Upper lobe of right lung (tissue), 1 donor: ENCODE measurements at regions not wholly inside any gene's neighbourhood (a gene's known extent, or its start where the extent isn't known, plus 50 kb on each side); places are given as distances from the start of the nearest gene placed in this dataset.

Experiments
- ATAC-seq: fragments of 200-7000 bp; cut with Tn5 transposase; one replicate; pipeline ENCODE4 v1.9.1; 2020; ENCODE audit warnings: mild to moderate bottlenecking, moderate library complexity
- DNase-seq: peaks from one replicate; pipeline ENCODE4 v3.0.0-alpha.2; 2020
- H3K27ac ChIP-seq: fragments of 200-600 bp; one replicate; pipeline ENCODE4 v1.8.0; 2022
- H3K27me3 ChIP-seq: fragments of 200-600 bp; one replicate; pipeline ENCODE4 v1.8.0; 2022; ENCODE audit warnings: mild to moderate bottlenecking
- H3K36me3 ChIP-seq: fragments of 200-600 bp; one replicate; pipeline ENCODE4 v1.8.0; 2022
- H3K4me1 ChIP-seq: fragments of 200-600 bp; one replicate; pipeline ENCODE4 v1.8.0; 2022
- H3K4me3 ChIP-seq: fragments of 200-600 bp; one replicate; pipeline ENCODE4 v1.8.0; 2022; ENCODE audit warnings: mild to moderate bottlenecking
- H3K9me3 ChIP-seq: fragments of 200-600 bp; one replicate; pipeline ENCODE4 v1.8.0; 2022
- intact Hi-C: fragments of 100-400 bp; cut with DNase I; formaldehyde crosslinking; loops from one replicate; pipeline ENCODE4 v1.11.0; 2022
- TF ChIP-seq, protein P1 (sequence below): fragments of 200-600 bp; IDR thresholded peaks from one replicate; pipeline ENCODE4 v1.8.0; 2022; ENCODE audit warnings: antibody characterized with exemption
- donor health status: DM: no; HTN: yes; CAD: no; lungs with severe emphysema.

DNA sequence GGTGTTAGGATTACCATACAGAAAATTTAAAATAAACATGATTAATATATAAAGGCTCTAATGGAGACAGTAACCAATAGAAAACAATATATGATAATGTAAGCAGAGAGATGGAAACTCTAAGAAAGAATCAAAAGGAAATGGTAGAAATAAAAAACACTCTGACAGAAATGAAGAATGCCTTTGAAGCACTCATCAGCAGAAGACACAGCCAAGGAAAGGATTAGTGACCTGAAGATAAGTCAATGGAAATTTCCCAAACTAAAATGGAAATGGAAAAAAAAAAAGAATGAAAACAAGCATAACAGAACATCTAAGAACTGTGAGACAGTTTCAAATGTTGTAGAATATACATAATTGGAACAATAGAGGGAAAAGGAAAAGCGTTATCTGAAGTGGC is 302.6 kb downstream of the DRD1 start:
- Histone ChIP-seq H3K4me1 (no peaks in the 10 kb centered on the region), H3K36me3 (no peaks in the 10 kb centered on the region), H3K27me3 (no peaks in the 10 kb centered on the region), H3K9me3 (peaks cover 12% of the 10 kb centered on the region), H3K4me3 (no peak overlapping the region), H3K27ac (no peak overlapping the region)
- intact Hi-C loops: no loop called here
- no peak for ATAC-seq
- TF ChIP-seq, protein P1, sequence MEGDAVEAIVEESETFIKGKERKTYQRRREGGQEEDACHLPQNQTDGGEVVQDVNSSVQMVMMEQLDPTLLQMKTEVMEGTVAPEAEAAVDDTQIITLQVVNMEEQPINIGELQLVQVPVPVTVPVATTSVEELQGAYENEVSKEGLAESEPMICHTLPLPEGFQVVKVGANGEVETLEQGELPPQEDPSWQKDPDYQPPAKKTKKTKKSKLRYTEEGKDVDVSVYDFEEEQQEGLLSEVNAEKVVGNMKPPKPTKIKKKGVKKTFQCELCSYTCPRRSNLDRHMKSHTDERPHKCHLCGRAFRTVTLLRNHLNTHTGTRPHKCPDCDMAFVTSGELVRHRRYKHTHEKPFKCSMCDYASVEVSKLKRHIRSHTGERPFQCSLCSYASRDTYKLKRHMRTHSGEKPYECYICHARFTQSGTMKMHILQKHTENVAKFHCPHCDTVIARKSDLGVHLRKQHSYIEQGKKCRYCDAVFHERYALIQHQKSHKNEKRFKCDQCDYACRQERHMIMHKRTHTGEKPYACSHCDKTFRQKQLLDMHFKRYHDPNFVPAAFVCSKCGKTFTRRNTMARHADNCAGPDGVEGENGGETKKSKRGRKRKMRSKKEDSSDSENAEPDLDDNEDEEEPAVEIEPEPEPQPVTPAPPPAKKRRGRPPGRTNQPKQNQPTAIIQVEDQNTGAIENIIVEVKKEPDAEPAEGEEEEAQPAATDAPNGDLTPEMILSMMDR: no peak
- DNase-seq: no peak

DNA sequence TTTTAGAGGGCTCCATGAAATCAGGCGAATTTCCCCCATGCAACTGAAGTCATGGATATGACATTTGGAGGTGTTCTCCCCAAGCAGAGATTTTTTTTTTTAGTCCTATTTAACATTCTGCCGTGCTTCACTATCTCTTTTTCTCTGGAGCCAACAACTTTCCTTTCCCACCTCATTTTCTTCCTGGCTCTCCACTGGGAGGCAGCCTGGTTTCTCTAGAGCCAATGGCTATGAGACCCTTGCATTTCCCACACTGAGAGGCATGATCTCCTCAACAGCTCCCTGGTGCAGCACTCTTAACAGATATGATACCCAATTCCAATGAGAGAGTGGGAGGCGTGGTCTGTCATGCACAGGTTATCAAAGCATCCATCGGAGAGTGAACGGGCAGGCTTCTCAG is 310.8 kb downstream of the DRD1 start:
- no peaks in the 10 kb centered on the region for H3K9me3 ChIP-seq
- TF ChIP-seq, protein P1: no peak
- no peaks in the 10 kb centered on the region for H3K27me3 ChIP-seq
- H3K4me3 ChIP-seq: no peak overlapping the region
- intact Hi-C loops: no loop called here
- ATAC-seq (no peak), DNase-seq (no peak)
- no peak overlapping the region for H3K27ac ChIP-seq
- no peaks in the 10 kb centered on the region for H3K36me3 ChIP-seq
- H3K4me1 ChIP-seq: no peaks in the 10 kb centered on the region

DNA sequence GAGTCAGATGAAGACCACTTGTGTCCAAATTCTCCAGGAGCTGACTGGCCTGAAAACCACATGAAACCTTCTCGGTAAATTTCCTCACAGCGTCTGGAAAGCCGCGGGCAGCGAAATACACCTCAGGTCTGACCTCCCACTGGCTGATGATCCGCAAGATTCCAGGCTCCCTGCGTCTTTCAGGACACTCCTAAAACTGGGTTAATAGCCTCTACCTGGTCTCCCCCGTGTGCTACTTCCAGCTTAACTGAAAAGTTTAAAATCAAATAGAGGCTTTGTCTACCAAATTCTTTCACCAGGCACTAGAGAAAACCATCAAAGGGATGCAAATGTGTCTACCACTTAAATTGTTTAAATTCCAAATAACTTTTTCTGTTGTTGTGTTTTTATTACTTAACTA is 312.6 kb downstream of the DRD1 start:
- Histone ChIP-seq H3K4me3 (no peak overlapping the region), H3K4me1 (no peaks in the 10 kb centered on the region), H3K27ac (no peak overlapping the region), H3K36me3 (no peaks in the 10 kb centered on the region), H3K9me3 (no peaks in the 10 kb centered on the region), H3K27me3 (no peaks in the 10 kb centered on the region)
- intact Hi-C loops: no loop called here
- no peak for ATAC-seq
- DNase-seq: no peak
- TF ChIP-seq, protein P1: no peak

DNA sequence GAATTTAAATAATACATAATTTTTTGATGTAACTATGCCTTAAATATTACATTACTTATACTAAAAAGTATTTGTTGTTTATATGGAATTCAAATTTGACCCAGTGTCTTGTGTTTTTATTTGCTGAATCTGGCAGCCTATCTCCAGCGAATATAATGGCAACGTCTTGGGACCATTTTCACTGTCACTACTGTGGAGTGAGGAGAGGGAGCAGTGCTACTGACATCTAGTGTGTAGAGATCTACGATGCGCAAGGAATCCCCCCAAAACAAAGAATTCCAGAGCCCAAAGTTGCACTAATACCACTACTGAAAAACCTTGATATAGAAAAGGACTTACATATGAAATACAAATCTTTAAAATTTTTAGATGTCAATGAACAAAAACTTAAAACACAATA is 314.4 kb downstream of the DRD1 start:
- Histone ChIP-seq H3K4me1 (no peaks in the 10 kb centered on the region), H3K36me3 (no peaks in the 10 kb centered on the region), H3K9me3 (no peaks in the 10 kb centered on the region), H3K4me3 (no peak overlapping the region), H3K27me3 (no peaks in the 10 kb centered on the region), H3K27ac (no peak overlapping the region)
- no peak for DNase-seq
- intact Hi-C loops: no loop called here
- TF ChIP-seq, protein P1: no peak
- no peak for ATAC-seq

DNA sequence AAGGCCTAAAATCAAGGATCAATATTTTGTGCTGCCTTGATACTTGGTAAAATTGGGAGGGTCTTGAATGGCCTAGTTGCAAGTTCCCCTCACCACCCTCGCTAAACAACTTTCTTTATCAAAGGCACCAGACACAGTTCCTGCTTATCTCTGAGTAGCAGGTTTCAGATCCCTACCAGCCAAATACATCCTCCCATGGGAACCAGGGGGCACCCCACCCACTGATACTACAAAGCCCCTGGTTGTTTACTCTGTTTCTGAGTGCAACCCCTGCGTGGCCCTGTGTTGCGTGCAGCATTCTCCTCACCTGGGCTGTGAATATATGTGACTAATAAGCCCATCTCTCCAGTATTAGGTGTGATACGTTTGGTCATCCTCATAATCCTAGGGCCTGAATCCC is 314.9 kb downstream of the DRD1 start:
- Histone ChIP-seq H3K36me3 (no peaks in the 10 kb centered on the region), H3K9me3 (no peaks in the 10 kb centered on the region), H3K27me3 (no peaks in the 10 kb centered on the region), H3K4me1 (no peaks in the 10 kb centered on the region), H3K4me3 (no peak overlapping the region), H3K27ac (no peak overlapping the region)
- TF ChIP-seq, protein P1: no peak
- no peak for DNase-seq
- no peak for ATAC-seq
- intact Hi-C loops: no loop called here

DNA sequence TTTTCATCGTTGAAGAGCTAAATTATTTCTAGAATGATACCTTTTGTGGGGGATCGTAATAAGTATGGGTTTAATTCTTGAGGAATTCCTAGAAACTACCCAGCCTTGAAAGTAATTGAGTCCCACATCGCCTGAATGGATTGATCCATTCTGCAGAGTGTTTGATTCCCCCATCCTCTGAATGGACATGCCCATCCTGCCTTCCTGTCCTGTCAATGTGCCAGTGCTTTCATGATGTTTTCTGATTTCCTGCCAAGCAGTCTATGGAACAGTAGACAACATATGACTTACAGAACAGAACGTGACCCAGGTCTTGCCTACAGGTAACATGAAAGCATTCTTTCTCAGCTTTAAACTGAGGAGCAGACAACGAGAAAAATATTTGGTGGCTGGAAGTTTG is 319.2 kb downstream of the DRD1 start:
- no peak for DNase-seq
- no peaks in the 10 kb centered on the region for H3K4me1 ChIP-seq
- H3K9me3 ChIP-seq: no peaks in the 10 kb centered on the region
- no peak overlapping the region for H3K4me3 ChIP-seq
- TF ChIP-seq, protein P1: no peak
- no peaks in the 10 kb centered on the region for H3K36me3 ChIP-seq
- H3K27me3 ChIP-seq: no peaks in the 10 kb centered on the region
- intact Hi-C loops: no loop called here
- no peak overlapping the region for H3K27ac ChIP-seq
- ATAC-seq: no peak
